GM23248 (cell line): ENCODE measurements at regions not wholly inside any gene's neighbourhood (a gene's known extent, or its start where the extent isn't known, plus 50 kb on each side); places are given as distances from the start of the nearest gene placed in this dataset.

Experiments used
- EZH2 ChIP-seq: fragments of 200-600 bp; sonication (generic); IDR thresholded peaks from 2 replicates; pipeline ENCODE4 v1.6.1; 2018; ENCODE audit warnings: antibody characterized with exemption, mild to moderate bottlenecking; ENCODE audit not compliant: insufficient read depth, poor library complexity, severe bottlenecking
- EZH2phosphoT487 ChIP-seq: fragments of 200-600 bp; sonication (generic); IDR thresholded peaks from 2 replicates; pipeline ENCODE4 v1.6.1; 2018; ENCODE audit warnings: antibody characterized with exemption, moderate library complexity, mild to moderate bottlenecking, low read depth; ENCODE audit not compliant: insufficient read depth

DNA sequence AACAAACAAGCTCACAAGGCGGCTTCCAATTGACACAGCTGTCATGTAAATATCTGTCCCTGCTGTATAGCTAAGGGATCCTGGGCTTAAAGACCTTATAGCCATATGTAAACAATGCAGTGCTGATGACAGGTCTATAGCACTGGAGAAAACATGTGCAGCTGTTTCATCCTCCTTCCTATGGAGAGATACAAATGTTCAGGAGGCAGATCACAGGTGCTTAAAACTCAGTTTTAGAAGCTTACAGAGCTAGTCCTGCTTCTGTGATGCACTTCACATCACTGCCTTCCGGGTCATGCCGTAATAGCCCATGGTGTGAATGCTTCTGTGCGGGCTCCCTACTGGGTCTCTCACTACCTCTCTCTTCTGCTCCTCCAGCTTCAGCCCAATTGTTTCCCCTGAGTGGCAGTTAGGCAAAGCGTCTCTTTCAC, 262.4 kb upstream of the CHST9 start:
- TF ChIP-seq EZH2, result no peak
- TF ChIP-seq EZH2phosphoT487, result no peak
